Peyer's patch (tissue), 4 donors: ENCODE measurements at regions not wholly inside any gene's neighbourhood (a gene's known extent, or its start where the extent isn't known, plus 50 kb on each side); places are given as distances from the start of the nearest gene placed in this dataset.

ENCODE experiments used
- CTCF ChIP-seq, 6 experiments: fragments of 450-650 bp in 4 of 6; fragments of 200-600 bp in 2 of 6; sonication (generic) in 1 of 6; IDR thresholded peaks; one replicate each; pipeline ENCODE4 v1.5.1; 2017 to 2019; ENCODE audit warnings: antibody characterized with exemption in 6 of 6, mild to moderate bottlenecking in 3 of 6, moderate library complexity in 1 of 6
- POLR2A ChIP-seq, 2 donors: fragments of 450-650 bp; IDR thresholded peaks; one replicate each; pipeline ENCODE4 v1.5.1; 2017; ENCODE audit warnings: antibody characterized with exemption in 2 of 2, mild to moderate bottlenecking in 2 of 2, moderate library complexity in 2 of 2

DNA sequence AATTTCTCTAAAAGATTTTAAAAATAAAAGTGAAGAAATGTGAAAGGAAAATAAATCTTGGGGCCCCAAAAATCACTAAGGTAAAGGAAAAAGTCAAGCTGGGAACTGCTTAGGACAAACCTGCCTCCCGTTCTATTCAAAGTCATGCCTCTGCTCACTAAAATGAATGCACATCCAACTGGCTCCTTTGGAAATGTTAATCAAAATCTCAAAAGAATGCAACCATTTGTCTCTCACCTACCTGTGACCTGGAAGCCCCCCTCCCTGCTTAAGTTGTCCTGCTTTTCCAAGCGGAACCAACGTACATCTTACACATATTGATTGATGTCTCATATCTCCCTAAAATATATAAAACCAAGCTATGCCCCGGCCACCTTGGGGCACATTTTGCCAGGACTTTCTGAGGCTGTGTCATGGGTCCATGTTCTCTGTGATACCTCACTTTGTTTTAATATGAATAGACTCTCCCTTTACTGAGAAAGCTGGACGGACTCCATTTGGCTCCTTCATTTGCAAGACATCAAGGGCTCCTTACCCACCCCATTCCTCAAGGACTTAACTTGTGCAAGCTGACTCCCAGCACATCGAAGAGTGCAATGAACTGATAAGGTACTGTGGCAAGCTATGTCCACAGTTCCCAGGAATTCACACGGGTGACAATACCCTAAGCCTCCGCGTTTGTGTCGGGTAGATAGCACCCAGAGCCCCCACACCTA lies 164.3 kb downstream of the SMC2 start:
- TF ChIP-seq CTCF (IDR thresholded peaks at IDR 0.05), result no peak
- no peak for TF ChIP-seq POLR2A (IDR thresholded peaks at IDR 0.05)
